ENCODE measurements at regions not wholly inside any gene's neighbourhood (a gene's known extent, or its start where the extent isn't known, plus 50 kb on each side); places are given as distances from the start of the nearest gene placed in this dataset.

GRCh38 chr17:14733376-14733775 is 432.5 kb downstream of the HS3ST3B1 start:
- no peak for TF ChIP-seq CTCF (IDR thresholded peaks at IDR 0.05; ENCODE audit: low read length)
- TF ChIP-seq EZH2 (optimal IDR thresholded peaks at IDR 0.05; ENCODE audit: low read depth, low read length): no peak
